GM06990 (cell line): ENCODE measurements at regions not wholly inside any gene's neighbourhood (a gene's known extent, or its start where the extent isn't known, plus 50 kb on each side); places are given as distances from the start of the nearest gene placed in this dataset.

Source experiments
- DNase-seq: peaks from one replicate; pipeline ENCODE4 v3.0.0-alpha.2; 2011; ENCODE audit not compliant: insufficient read length; ENCODE audit errors: extremely low read depth
- H3K27me3 ChIP-seq: replicated peaks from 2 replicates; pipeline ENCODE4 v1.6.0; 2011; ENCODE audit warnings: low read length; ENCODE audit not compliant: control insufficient read depth, insufficient read depth
- H3K36me3 ChIP-seq: 2 replicates; pipeline ENCODE4 v1.5.1; 2011; ENCODE audit warnings: low read length; ENCODE audit not compliant: control insufficient read depth, insufficient read depth
- H3K4me3 ChIP-seq: replicated peaks from 2 replicates; pipeline ENCODE4 v1.5.1; 2011; ENCODE audit warnings: low read depth, mild to moderate bottlenecking, control low read depth, low read length
- TF ChIP-seq, protein P1 (sequence below): IDR thresholded peaks from 2 replicates; pipeline ENCODE4 v1.5.1; 2011; ENCODE audit warnings: low read length, control low read depth, mild to moderate bottlenecking, inconsistent platforms; ENCODE audit not compliant: insufficient read depth, poor library complexity, severe bottlenecking

DNA sequence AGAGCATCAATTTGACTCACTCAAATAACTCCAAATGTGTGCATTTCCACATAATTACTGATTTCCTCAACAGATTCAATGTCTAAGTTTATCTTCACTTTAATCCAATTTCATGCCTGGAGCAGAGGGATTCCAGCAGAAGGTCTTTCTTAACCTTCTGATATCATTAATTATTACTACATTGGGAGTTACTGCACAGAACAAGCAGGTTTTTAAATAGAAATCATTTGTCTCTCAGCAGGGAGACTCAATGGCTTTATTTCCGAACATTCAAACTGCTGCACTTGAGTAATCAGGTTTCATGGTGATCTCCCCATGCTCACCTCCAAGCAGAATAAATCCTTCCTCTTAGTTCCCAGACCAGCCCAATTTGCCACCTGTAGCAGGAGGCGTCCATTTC is 264.8 kb upstream of the IGF1R start:
- Histone ChIP-seq H3K36me3 (no peaks in the 10 kb centered on the region), H3K4me3 (no peak overlapping the region), H3K27me3 (no peaks in the 10 kb centered on the region)
- TF ChIP-seq, protein P1, sequence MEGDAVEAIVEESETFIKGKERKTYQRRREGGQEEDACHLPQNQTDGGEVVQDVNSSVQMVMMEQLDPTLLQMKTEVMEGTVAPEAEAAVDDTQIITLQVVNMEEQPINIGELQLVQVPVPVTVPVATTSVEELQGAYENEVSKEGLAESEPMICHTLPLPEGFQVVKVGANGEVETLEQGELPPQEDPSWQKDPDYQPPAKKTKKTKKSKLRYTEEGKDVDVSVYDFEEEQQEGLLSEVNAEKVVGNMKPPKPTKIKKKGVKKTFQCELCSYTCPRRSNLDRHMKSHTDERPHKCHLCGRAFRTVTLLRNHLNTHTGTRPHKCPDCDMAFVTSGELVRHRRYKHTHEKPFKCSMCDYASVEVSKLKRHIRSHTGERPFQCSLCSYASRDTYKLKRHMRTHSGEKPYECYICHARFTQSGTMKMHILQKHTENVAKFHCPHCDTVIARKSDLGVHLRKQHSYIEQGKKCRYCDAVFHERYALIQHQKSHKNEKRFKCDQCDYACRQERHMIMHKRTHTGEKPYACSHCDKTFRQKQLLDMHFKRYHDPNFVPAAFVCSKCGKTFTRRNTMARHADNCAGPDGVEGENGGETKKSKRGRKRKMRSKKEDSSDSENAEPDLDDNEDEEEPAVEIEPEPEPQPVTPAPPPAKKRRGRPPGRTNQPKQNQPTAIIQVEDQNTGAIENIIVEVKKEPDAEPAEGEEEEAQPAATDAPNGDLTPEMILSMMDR: no peak
- DNase-seq: no peak

DNA sequence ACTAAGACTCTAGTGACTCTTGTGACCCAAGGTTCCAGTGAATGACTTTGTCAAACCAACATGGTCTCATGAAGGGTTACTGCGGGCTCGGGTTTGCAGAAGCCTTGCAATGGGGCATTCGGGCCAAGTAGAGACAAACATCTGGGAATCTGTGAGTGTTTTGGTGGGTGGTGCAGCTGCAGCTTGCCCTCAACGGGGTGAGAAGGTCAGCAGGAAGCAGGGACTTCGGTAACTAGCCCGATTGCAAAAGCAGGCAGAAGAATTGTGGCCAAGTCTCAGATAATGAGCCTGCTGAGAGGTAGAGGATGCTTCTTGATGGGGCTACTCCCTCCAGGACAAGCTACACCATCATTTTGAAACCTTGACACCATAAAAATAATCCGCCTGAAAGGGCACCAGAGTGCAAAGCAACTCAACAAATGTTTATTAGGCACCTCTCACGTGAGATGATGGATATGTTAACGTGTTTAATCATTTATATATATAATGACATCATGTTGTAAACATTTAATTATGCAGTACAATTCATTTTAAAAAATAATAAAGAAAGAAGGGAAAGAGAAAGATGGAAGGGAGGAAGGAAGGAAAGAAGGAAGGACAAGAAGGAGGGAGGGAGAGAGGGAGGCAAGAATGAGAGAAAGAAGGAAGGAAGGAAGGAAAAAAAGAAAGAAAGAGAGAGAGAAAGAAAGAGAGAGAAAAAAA is 263.9 kb upstream of the IGF1R start:
- H3K36me3 ChIP-seq: no peaks in the 10 kb centered on the region
- no peak overlapping the region for H3K4me3 ChIP-seq
- TF ChIP-seq, protein P1: no peak
- no peak for DNase-seq
- no peaks in the 10 kb centered on the region for H3K27me3 ChIP-seq

GRCh38 chr15:98385752-98386381 is 262.5 kb upstream of the IGF1R start:
- Histone ChIP-seq H3K4me3 (no peak overlapping the region), H3K36me3 (no peaks in the 10 kb centered on the region), H3K27me3 (no peaks in the 10 kb centered on the region)
- DNase-seq: no peak
- TF ChIP-seq, protein P1: no peak

DNA sequence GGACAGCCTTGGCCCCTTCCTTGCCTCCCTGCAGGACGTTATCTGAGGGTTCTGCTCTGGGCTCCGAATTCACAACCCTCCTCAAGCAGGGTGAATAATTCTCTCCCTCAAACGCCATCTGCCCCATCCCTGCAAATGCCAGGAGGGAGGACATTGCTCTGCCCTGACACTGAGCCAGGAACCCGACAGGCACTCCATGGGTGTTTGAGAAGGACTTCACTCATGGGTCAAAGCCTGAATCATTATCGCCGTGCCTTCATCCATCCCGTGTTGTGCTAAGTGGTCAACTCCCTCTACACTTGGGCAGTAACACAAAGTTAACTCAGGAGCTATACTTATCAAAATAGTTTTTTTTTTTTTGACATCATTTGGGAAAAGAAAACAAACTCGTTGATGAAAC is 261.8 kb upstream of the IGF1R start:
- Histone ChIP-seq H3K27me3 (no peaks in the 10 kb centered on the region), H3K36me3 (no peaks in the 10 kb centered on the region), H3K4me3 (no peak overlapping the region)
- no peak for DNase-seq
- TF ChIP-seq, protein P1: no peak

- no peak for DNase-seq
- no peak overlapping the region for H3K4me3 ChIP-seq
- H3K27me3 ChIP-seq: no peaks in the 10 kb centered on the region
- TF ChIP-seq, protein P1: no peak
- H3K36me3 ChIP-seq: no peaks in the 10 kb centered on the region
Measured at GRCh38 chr15:98387866-98388265, 260.5 kb upstream of the IGF1R start.
